ENCODE measurements at regions not wholly inside any gene's neighbourhood (a gene's known extent, or its start where the extent isn't known, plus 50 kb on each side); places are given as distances from the start of the nearest gene placed in this dataset.

DNA sequence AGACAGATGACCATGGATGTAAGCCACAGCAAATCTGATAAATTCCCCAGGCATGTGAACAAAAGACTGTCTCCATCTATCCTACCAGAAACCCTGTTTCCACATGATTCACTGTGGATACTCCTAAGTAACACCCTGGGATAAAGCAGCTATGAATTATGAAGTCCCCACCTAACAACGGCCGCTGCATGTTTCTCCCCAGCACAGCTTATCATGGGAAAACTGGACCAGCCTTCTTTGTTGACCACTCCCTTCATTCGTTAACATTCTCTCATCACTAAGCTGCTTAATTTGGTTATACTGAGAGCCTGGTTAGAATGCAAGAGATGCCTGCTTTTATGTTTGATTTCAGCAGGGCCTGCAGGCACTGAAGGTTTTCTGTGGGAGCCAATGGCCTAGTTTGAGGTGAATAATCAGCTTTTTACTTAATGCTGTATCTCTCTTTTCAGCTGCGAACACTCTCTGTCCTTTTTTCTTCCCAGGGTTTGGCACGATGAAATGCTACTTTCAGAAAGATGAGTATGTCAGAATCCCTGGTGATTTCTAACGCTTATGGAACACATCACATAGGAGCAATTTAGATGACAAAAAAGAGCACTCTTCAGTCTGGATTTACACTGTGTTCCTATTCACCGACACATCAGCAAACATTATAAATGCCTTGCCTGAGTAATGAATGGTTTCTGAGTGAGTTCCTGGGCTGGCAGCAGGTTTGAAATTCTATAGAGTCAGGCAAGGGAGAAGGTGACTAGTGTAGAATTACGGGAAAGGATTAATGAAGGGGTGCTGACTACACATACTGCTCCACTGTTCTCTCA, 318.4 kb upstream of the ZNF608 start:
- in situ Hi-C loops (cut with HindIII; ENCODE audit: low sequenced_read_pairs), result no loop called here

GRCh38 chr5:125065741-125066140, 319.3 kb upstream of the ZNF608 start:
- in situ Hi-C loops (cut with HindIII; ENCODE audit: low sequenced_read_pairs), result no loop called here

- in situ Hi-C loops (cut with HindIII; ENCODE audit: low sequenced_read_pairs), result no loop called here
Measured at GRCh38 chr5:125070961-125071360, 324.5 kb upstream of the ZNF608 start.

GRCh38 chr5:125073090-125073489, 326.7 kb upstream of the ZNF608 start:
- in situ Hi-C loops (cut with HindIII; ENCODE audit: low sequenced_read_pairs), result no loop called here

- in situ Hi-C loops (cut with HindIII; ENCODE audit: low sequenced_read_pairs), result loop anchor here (25.0 kb wide), 1 partner anchor 112 kb away; no protein-coding TSS in a partner anchor
Measured at GRCh38 chr5:125075567-125075966, 329.1 kb upstream of the ZNF608 start.

- in situ Hi-C loops (cut with HindIII; ENCODE audit: low sequenced_read_pairs), result loop anchor here (25.0 kb wide), 1 partner anchor 108 kb away; no protein-coding TSS in a partner anchor
Measured at GRCh38 chr5:125079028-125079427, 332.6 kb upstream of the ZNF608 start.

GRCh38 chr5:125081101-125081500, 334.7 kb upstream of the ZNF608 start:
- in situ Hi-C loops (cut with HindIII; ENCODE audit: low sequenced_read_pairs), result loop anchor here (25.0 kb wide), 1 partner anchor 106 kb away; no protein-coding TSS in a partner anchor

GRCh38 chr5:125083981-125084380, 337.5 kb upstream of the ZNF608 start:
- in situ Hi-C loops (cut with HindIII; ENCODE audit: low sequenced_read_pairs), result loop anchor here (25.0 kb wide), 1 partner anchor 103 kb away; no protein-coding TSS in a partner anchor

GRCh38 chr5:125085797-125086505, 339.5 kb upstream of the ZNF608 start:
- in situ Hi-C loops (cut with HindIII; ENCODE audit: low sequenced_read_pairs), result loop anchor here (25.0 kb wide), 1 partner anchor 101 kb away; no protein-coding TSS in a partner anchor

GRCh38 chr5:125088522-125089105, 342.2 kb upstream of the ZNF608 start:
- in situ Hi-C loops (cut with HindIII; ENCODE audit: low sequenced_read_pairs), result loop anchor here (25.0 kb wide), 1 partner anchor 99 kb away; no protein-coding TSS in a partner anchor

GRCh38 chr5:125092138-125092537, 345.7 kb upstream of the ZNF608 start:
- in situ Hi-C loops (cut with HindIII; ENCODE audit: low sequenced_read_pairs), result loop anchor here (25.0 kb wide), 1 partner anchor 95 kb away; no protein-coding TSS in a partner anchor

DNA sequence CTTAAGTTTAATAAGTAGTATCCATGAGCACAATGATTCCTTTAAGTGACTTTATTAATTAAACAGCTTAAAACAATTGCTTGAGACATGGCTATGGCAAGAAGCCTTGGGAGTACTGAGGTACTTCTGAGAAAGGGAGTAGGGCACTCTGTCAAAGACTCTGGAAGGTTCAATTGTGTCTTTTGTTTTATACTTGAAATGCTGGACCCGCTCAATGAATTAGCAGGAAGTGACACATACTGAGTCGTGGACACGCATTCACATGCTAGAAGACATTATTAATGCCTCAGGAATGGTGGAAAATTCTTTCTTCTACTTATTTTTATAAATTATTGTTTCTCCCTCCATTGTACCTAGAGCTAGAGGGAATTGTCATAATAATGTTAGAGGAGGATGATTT, 347.3 kb upstream of the ZNF608 start:
- in situ Hi-C loops (cut with HindIII; ENCODE audit: low sequenced_read_pairs), result loop anchor here (25.0 kb wide), 1 partner anchor 94 kb away; no protein-coding TSS in a partner anchor

DNA sequence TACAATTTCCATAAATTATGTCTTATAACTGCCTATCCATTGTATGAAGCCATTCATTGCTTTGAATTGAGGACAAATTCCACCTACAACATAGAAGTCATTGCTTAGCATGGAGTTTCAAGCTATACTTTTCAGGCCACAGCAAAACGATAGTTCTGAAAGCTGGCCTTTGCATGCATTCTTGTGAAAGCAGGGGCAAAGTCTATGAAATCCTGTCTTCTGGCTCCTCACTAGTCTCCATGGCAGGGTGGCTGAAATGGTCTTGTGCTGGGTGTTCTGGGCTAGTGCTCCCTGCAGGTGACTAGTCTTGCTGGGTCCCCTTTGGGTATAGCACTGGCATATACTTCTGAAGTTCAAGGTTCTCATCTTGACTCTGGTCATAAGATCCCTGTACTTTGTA, 353.9 kb upstream of the ZNF608 start:
- in situ Hi-C loops (cut with HindIII; ENCODE audit: low sequenced_read_pairs), result no loop called here

- in situ Hi-C loops (cut with HindIII; ENCODE audit: low sequenced_read_pairs), result no loop called here
Measured at GRCh38 chr5:125100951-125101350, 354.5 kb upstream of the ZNF608 start.

GRCh38 chr5:125103459-125103858, 357.0 kb upstream of the ZNF608 start:
- in situ Hi-C loops (cut with HindIII; ENCODE audit: low sequenced_read_pairs), result no loop called here

DNA sequence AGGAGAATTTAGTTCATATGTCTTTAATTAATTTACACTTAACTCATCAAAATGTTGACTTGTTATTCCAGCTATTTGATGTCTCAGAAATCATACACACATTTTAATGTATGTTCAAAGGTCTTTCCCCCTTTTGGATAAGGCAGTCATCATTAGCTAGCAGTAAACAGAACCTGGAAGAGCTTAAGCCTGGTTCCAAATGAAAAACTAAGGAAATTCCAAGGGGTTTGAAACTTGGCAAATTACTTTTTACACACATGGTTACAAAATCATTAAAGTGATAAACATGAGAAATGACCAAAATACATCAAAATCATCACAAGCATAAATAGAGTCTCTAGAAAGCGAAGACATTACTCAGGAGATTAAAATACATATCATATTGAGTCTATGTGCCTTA, 359.8 kb upstream of the ZNF608 start:
- in situ Hi-C loops (cut with HindIII; ENCODE audit: low sequenced_read_pairs), result no loop called here

GRCh38 chr5:125106881-125107280, 360.4 kb upstream of the ZNF608 start:
- in situ Hi-C loops (cut with HindIII; ENCODE audit: low sequenced_read_pairs), result no loop called here

GRCh38 chr5:125109293-125109692, 362.9 kb upstream of the ZNF608 start:
- in situ Hi-C loops (cut with HindIII; ENCODE audit: low sequenced_read_pairs), result no loop called here

DNA sequence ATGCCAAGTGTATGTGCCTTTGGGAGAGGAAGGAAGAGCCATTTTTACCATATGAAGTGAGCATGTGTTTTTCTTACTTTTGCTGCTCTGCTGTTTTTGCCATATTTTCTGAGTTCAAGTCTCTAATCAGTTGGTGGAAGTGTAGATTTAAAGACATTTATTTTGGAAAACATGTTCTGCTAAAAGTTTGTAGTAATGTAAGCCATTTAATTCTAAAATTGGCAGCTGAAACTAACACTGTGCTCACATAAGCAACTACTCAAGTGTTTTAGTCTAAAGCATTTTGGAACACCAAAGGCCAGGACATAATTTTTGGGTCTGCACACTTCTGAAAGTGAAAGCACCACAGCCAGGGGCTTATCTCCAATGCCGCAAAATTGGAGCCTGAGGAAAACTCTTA, 363.4 kb upstream of the ZNF608 start:
- in situ Hi-C loops (cut with HindIII; ENCODE audit: low sequenced_read_pairs), result no loop called here

DNA sequence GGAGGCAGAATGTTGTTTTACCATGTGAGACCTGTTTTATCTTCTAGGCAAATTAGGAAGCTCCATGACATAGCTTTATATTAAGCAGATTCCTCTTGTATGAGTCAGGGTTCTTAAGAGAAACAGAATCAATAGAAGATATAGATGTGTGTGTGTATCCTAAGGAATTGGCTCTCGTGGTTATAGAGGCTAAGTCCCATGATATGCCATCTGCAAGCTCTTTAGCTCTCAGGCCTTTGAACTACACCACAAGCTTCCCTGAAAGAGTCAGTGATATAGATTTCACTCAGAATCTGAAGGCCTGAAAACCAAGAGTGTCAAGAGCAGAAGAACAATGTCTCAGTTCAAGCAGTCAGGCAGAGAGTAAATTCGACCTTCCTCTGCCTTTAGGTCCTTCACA, 365.8 kb upstream of the ZNF608 start:
- in situ Hi-C loops (cut with HindIII; ENCODE audit: low sequenced_read_pairs), result no loop called here

- in situ Hi-C loops (cut with HindIII; ENCODE audit: low sequenced_read_pairs), result no loop called here
Measured at GRCh38 chr5:125113328-125113727, 366.9 kb upstream of the ZNF608 start.

Measured in DLD1 (cell line).